CD14-positive monocyte (primary cell): ENCODE measurements at regions not wholly inside any gene's neighbourhood (a gene's known extent, or its start where the extent isn't known, plus 50 kb on each side); places are given as distances from the start of the nearest gene placed in this dataset.

Experiments used
- DNase-seq, 3 donors: peaks; one replicate each; pipeline ENCODE4 v3.0.0-alpha.2; 2011 to 2022
- H2AFZ ChIP-seq: 2 replicates; pipeline ENCODE4 v1.6.0; 2012; ENCODE audit warnings: mild to moderate bottlenecking, low read depth, low read length, inconsistent platforms; ENCODE audit not compliant: insufficient read depth, poor library complexity, severe bottlenecking
- H3K27ac ChIP-seq, 2 donors: 1 replicate in 1 of 2; 2 replicates in 1 of 2; pipeline ENCODE4 v1.5.1; 2012 to 2013; ENCODE audit warnings: low read length in 2 of 2, control low read depth in 1 of 2, inconsistent platforms in 1 of 2, low read depth in 1 of 2, mild to moderate bottlenecking in 1 of 2
- H3K27me3 ChIP-seq, 2 donors: one replicate each; pipeline versions ENCODE4 v1.6.0 to v1.6.1; 2011 to 2013; ENCODE audit warnings: low read length in 2 of 2; ENCODE audit not compliant: control insufficient read depth in 2 of 2, insufficient read depth in 2 of 2
- H3K36me3 ChIP-seq, 2 donors: replicated peaks in 1 of 2; 1 replicate in 1 of 2; 2 replicates in 1 of 2; pipeline versions ENCODE4 v1.5.1 to v1.6.1; 2012 to 2013; ENCODE audit warnings: low read length in 2 of 2, control low read depth in 1 of 2, inconsistent platforms in 1 of 2, mild to moderate bottlenecking in 1 of 2; ENCODE audit not compliant: insufficient read depth in 2 of 2, control insufficient read depth in 1 of 2
- H3K4me1 ChIP-seq, 2 donors: 1 replicate in 1 of 2; 2 replicates in 1 of 2; pipeline versions ENCODE4 v1.5.1 to v1.6.1; 2012 to 2013; ENCODE audit warnings: low read length in 2 of 2, control low read depth in 1 of 2, inconsistent platforms in 1 of 2, mild to moderate bottlenecking in 1 of 2, moderate library complexity in 1 of 2; ENCODE audit not compliant: insufficient read depth in 2 of 2, control insufficient read depth in 1 of 2
- H3K4me2 ChIP-seq: replicated peaks from 2 replicates; pipeline ENCODE3; 2012; ENCODE audit warnings: low read length, moderate library complexity, mild to moderate bottlenecking; ENCODE audit not compliant: poor library complexity, severe bottlenecking; ENCODE audit errors: extremely low read depth
- H3K4me3 ChIP-seq, 3 experiments: fragments of 200-600 bp in 1 of 3; sonication (generic) in 1 of 3; replicated peaks in 1 of 3; 1 replicate in 2 of 3; 2 replicates in 1 of 3; pipeline ENCODE4 v1.5.1; 2011 to 2013; ENCODE audit warnings: low read length in 3 of 3, mild to moderate bottlenecking in 3 of 3, control low read depth in 2 of 3, low read depth in 2 of 3, inconsistent platforms in 1 of 3, moderate library complexity in 1 of 3
- H3K79me2 ChIP-seq: 2 replicates; pipeline ENCODE4 v1.6.0; 2012; ENCODE audit warnings: mild to moderate bottlenecking, control low read depth, inconsistent platforms, low read length, moderate library complexity; ENCODE audit not compliant: insufficient read depth
- H3K9ac ChIP-seq: 2 replicates; pipeline ENCODE4 v1.6.0; 2017; ENCODE audit warnings: low read length, mild to moderate bottlenecking; ENCODE audit not compliant: insufficient read depth, poor library complexity, severe bottlenecking
- H3K9me3 ChIP-seq, 2 donors: replicated peaks in 1 of 2; 1 replicate in 1 of 2; 2 replicates in 1 of 2; pipeline versions ENCODE4 v1.5.1 to v1.6.1; 2012 to 2013; ENCODE audit warnings: low read length in 2 of 2, control low read depth in 1 of 2; ENCODE audit not compliant: control insufficient read depth in 1 of 2, insufficient read depth in 1 of 2
- H4K20me1 ChIP-seq: 2 replicates; pipeline ENCODE4 v1.6.0; 2012; ENCODE audit warnings: mild to moderate bottlenecking, low read length, control low read depth, moderate library complexity; ENCODE audit not compliant: insufficient read depth
- H3K27ac Mint-ChIP-seq, 7 donors: one replicate each; pipeline ENCODE4 v1.8.0; 2020; ENCODE audit warnings: mild to moderate bottlenecking in 7 of 7, mixed read lengths in 7 of 7, moderate library complexity in 6 of 7, inconsistent platforms in 2 of 7
- H3K27me3 Mint-ChIP-seq, 3 donors: one replicate each; pipeline ENCODE4 v1.8.0; 2021 to 2022; ENCODE audit warnings: low read depth in 3 of 3, mild to moderate bottlenecking in 3 of 3, mixed read lengths in 3 of 3, moderate library complexity in 3 of 3, inconsistent platforms in 1 of 3
- H3K36me3 Mint-ChIP-seq, 2 donors: one replicate each; pipeline ENCODE4 v1.8.0; 2020; ENCODE audit warnings: mixed read lengths in 2 of 2, inconsistent platforms in 1 of 2, mild to moderate bottlenecking in 1 of 2
- H3K4me1 Mint-ChIP-seq: one replicate; pipeline ENCODE4 v1.8.0; 2020; ENCODE audit warnings: mild to moderate bottlenecking, mixed read lengths
- H3K4me3 Mint-ChIP-seq, 2 donors: one replicate each; pipeline ENCODE4 v1.8.0; 2020; ENCODE audit warnings: mild to moderate bottlenecking in 2 of 2, mixed read lengths in 2 of 2, moderate library complexity in 1 of 2
- H3K9me3 Mint-ChIP-seq, 7 donors: one replicate each; pipeline ENCODE4 v1.8.0; 2020 to 2022; ENCODE audit warnings: mixed read lengths in 7 of 7, mild to moderate bottlenecking in 6 of 7, moderate library complexity in 6 of 7, inconsistent platforms in 2 of 7
- WGBS: methylation state at CpG from one replicate; pipeline ENCODE4 v1.1.5; 2013; ENCODE audit warnings: missing lambda C conversion rate; ENCODE audit not compliant: insufficient coverage; 5-methylcytosine and 5-hydroxymethylcytosine counted together
- intact Hi-C, 2 donors: fragments of 100-400 bp; cut with micrococcal nuclease; formaldehyde crosslinking; loops; one replicate each; pipeline versions ENCODE4 v1.15.0 to v1.15.1; 2023
- TF ChIP-seq, protein P1 (sequence below): fragments of 200-600 bp; IDR thresholded peaks from one replicate; pipeline ENCODE4 v1.8.0; 2022; ENCODE audit warnings: antibody characterized with exemption, mild to moderate bottlenecking

GRCh38 chr19:30227661-30228112 lies 144.5 kb upstream of the ZNF536 start:
- peaks cover 0 to 7% of the 10 kb centered on the region in 2 donors for H3K4me1 ChIP-seq
- H4K20me1 ChIP-seq: no peaks in the 10 kb centered on the region
- peaks cover 0 to 11% of the 10 kb centered on the region in 2 donors for H3K36me3 Mint-ChIP-seq
- H2AFZ ChIP-seq: peak overlapping the region; percentile 46
- TF ChIP-seq, protein P1, sequence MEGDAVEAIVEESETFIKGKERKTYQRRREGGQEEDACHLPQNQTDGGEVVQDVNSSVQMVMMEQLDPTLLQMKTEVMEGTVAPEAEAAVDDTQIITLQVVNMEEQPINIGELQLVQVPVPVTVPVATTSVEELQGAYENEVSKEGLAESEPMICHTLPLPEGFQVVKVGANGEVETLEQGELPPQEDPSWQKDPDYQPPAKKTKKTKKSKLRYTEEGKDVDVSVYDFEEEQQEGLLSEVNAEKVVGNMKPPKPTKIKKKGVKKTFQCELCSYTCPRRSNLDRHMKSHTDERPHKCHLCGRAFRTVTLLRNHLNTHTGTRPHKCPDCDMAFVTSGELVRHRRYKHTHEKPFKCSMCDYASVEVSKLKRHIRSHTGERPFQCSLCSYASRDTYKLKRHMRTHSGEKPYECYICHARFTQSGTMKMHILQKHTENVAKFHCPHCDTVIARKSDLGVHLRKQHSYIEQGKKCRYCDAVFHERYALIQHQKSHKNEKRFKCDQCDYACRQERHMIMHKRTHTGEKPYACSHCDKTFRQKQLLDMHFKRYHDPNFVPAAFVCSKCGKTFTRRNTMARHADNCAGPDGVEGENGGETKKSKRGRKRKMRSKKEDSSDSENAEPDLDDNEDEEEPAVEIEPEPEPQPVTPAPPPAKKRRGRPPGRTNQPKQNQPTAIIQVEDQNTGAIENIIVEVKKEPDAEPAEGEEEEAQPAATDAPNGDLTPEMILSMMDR: no peak
- H3K27me3 Mint-ChIP-seq: peaks cover 75 to 82% (median 79%) of the 10 kb centered on the region in 3 donors
- peak overlapping the region; percentile 65 for H3K4me2 ChIP-seq
- no peak overlapping the region for H3K9ac ChIP-seq
- peaks cover 64 to 78% of the 10 kb centered on the region in 2 donors for H3K27me3 ChIP-seq
- H3K79me2 ChIP-seq: no peaks in the 10 kb centered on the region
- H3K4me3 ChIP-seq: peak overlapping the region in 1 of 3 experiments; percentile 60
- peaks cover 15% of the 10 kb centered on the region for H3K4me1 Mint-ChIP-seq
- H3K36me3 ChIP-seq: no peaks in the 10 kb centered on the region
- peak overlapping the region in 1 of 2 donors; percentile 80 for H3K4me3 Mint-ChIP-seq
- H3K27ac ChIP-seq: no peak overlapping the region
- no peak overlapping the region for H3K27ac Mint-ChIP-seq
- peaks cover 0 to 24% of the 10 kb centered on the region in 2 donors for H3K9me3 ChIP-seq
- H3K9me3 Mint-ChIP-seq: peaks cover 0 to 16% (median 8%) of the 10 kb centered on the region in 7 donors
- intact Hi-C loops: no loop called here
- DNase-seq: peak in 1 of 3 donors; percentile 16
- under 1% methylated on average over 54 of the region's 57 CpGs for WGBS

GRCh38 chr19:30228113-30228834 lies 143.9 kb upstream of the ZNF536 start:
- H3K27ac ChIP-seq: no peak overlapping the region
- Mint-ChIP-seq H3K9me3 (peaks cover 0 to 16% (median 8%) of the 10 kb centered on the region in 7 donors), H3K27me3 (peaks cover 70 to 78% (median 76%) of the 10 kb centered on the region in 3 donors), H3K4me3 (peak overlapping the region in 1 of 2 donors; percentile 80), H3K27ac (no peak overlapping the region), H3K36me3 (peaks cover 0 to 9% of the 10 kb centered on the region in 2 donors), H3K4me1 (peaks cover 15% of the 10 kb centered on the region)
- no peaks in the 10 kb centered on the region for H3K79me2 ChIP-seq
- intact Hi-C loops: no loop called here
- TF ChIP-seq, protein P1: no peak
- no peaks in the 10 kb centered on the region for H4K20me1 ChIP-seq
- WGBS: 1% methylated on average over 58 of the region's 62 CpGs
- no peak overlapping the region for H3K9ac ChIP-seq
- no peak overlapping the region for H2AFZ ChIP-seq
- H3K9me3 ChIP-seq: peaks cover 0 to 22% of the 10 kb centered on the region in 2 donors
- H3K27me3 ChIP-seq: peaks cover 58 to 72% of the 10 kb centered on the region in 2 donors
- H3K36me3 ChIP-seq: no peaks in the 10 kb centered on the region
- H3K4me1 ChIP-seq: peaks cover 0 to 7% of the 10 kb centered on the region in 2 donors
- H3K4me3 ChIP-seq: peak overlapping the region in 1 of 3 experiments; percentile 60
- H3K4me2 ChIP-seq: peak overlapping the region; percentile 65
- no peak for DNase-seq
